RPMI8226 (cell line): ENCODE measurements at regions not wholly inside any gene's neighbourhood (a gene's known extent, or its start where the extent isn't known, plus 50 kb on each side); places are given as distances from the start of the nearest gene placed in this dataset.

Source experiments
- DNase-seq: peaks from one replicate; pipeline ENCODE4 v3.0.0-alpha.2; 2015

GRCh38 chr4:85407546-85407945 lies 67.4 kb upstream of the ARHGAP24 start:
- DNase-seq, result no peak

GRCh38 chr4:85408301-85408700 lies 66.6 kb upstream of the ARHGAP24 start:
- DNase-seq, result no peak

GRCh38 chr4:85409251-85409650 lies 65.7 kb upstream of the ARHGAP24 start:
- DNase-seq, result no peak

DNA sequence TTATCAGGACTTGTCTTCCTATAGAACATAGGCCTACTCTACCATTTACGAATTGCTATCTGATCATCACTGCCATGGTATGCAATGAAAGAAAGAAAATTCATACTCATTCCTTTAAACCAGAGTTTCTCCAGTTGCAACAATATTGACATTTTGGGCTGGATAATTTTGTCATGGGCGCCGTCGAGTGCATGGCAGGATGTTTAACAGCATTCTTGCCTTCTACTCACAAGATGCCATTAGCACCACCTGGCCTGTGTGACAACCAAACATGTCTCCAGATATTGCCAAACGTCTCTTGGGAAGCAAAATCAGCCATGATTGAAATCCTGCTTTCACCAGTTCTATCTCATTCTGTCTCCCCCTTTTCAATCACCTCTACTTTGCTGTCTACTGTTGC lies 63.6 kb upstream of the ARHGAP24 start:
- no peak for DNase-seq

DNA sequence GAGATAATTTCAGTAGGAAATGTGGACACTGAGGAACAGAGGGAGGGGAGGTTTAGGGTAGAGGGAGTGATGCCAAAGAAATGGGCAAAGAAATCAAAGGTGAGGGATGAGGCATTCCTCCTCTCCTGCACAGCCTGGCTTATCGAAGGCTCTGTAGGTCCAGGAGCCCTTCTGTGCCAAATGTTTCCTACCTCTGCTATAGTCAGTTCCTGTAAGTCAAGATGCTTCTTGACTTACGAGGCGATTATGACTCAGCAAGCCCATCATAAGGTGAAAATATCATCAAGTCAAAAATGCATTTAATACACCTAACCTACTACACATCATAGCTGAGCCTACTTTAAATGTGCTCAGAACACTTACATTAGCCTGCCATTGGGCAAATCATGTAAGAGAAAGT lies 60.0 kb upstream of the ARHGAP24 start:
- no peak for DNase-seq

DNA sequence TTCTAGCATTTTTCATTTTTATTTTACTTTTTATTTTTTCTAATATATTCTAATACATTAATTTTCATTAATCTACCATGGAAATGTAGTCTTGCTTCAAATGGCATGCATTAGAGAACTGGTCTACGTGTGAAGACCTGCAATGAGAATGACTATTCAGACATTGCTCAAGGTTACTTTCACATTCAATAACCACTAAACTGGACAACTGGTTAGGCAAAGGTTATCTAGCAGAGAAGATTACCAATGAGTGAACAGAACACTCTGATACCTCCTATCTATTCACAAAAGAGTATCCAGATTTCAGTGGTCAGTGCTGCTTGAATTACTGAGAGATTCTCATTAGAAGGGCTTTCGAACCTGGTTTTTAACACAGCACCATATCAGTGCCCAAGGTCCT lies 58.9 kb upstream of the ARHGAP24 start:
- no peak for DNase-seq

GRCh38 chr4:85419103-85419502 lies 55.8 kb upstream of the ARHGAP24 start:
- DNase-seq, result no peak

DNA sequence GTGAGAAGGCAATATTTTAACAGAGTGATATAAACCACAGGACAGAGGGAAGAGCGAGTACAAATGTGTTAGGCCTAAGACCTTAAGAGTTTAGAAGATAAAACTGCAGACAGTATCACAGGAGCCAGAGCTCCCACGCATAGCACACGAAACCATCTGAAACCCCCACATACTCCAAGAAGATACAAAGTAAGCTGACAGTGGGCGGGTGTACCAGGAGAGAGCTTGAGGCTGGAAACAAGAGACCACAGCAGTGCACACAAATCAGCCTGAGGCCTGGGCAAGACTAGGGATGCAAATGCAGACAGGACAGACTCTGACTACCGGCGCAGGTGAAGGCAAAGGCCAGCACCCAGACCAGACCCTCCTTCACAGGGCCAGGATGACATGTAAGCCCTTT lies 54.1 kb upstream of the ARHGAP24 start:
- no peak for DNase-seq

DNA sequence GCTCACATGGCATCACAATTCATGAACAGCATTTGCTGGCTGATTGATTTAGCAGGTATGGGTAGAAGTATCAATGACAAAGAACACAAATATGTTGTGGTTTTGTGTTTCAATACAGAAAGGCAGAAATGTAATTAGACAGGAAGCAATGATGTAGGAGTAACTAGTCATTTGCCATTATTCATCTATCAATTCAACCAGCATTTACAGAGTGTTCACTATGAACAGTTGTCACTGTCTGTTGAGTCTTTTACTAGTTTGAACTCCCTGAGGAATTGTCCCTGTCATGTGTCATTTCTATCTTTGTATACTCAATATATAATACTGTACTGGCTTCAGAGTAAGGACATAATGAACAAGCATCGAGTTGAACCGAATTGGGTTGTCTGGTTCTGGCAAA lies 51.5 kb upstream of the ARHGAP24 start:
- DNase-seq, result no peak
